ENCODE measurements at regions not wholly inside any gene's neighbourhood (a gene's known extent, or its start where the extent isn't known, plus 50 kb on each side); places are given as distances from the start of the nearest gene placed in this dataset.

DNA sequence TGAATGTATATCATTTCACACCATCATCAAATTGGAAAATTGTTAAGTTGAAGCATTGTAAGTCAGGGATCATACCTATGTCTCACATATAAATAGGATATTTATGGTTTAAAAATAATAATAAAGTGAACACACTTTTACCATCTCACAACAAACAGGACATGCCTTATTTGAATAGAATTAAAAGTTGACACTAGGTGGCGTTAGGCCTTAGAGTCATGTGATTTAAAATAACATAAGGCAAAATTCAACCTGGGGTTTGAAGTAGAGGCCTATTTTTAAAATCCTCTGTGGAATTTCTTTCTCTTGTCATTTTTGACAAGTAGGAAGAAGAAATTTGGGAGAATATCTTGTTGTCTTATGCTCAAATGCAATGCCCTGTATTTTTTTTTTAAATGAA, 184.7 kb upstream of the PCDH15 start:
- no peak for DNase-seq (ENCODE audit: low spot score)

DNA sequence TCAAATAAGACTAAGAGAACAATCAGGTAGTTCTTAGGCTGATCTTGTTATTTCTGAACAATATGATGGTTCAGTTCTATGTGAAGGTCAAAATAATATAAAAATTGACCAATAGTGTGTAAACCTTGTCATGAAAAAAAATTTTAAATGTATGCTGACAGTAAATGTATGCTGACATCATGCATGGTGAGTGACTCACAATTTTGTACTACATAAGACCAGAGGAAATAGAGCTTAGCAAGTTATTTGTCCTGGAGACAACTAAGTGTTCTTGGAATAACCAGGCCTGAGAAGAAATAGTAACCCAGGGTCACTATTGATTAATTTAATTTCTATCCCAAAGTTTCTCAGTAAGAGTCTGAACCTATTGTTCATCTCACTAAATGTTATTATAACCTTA, 182.2 kb upstream of the PCDH15 start:
- no peak for DNase-seq (ENCODE audit: low spot score)

DNA sequence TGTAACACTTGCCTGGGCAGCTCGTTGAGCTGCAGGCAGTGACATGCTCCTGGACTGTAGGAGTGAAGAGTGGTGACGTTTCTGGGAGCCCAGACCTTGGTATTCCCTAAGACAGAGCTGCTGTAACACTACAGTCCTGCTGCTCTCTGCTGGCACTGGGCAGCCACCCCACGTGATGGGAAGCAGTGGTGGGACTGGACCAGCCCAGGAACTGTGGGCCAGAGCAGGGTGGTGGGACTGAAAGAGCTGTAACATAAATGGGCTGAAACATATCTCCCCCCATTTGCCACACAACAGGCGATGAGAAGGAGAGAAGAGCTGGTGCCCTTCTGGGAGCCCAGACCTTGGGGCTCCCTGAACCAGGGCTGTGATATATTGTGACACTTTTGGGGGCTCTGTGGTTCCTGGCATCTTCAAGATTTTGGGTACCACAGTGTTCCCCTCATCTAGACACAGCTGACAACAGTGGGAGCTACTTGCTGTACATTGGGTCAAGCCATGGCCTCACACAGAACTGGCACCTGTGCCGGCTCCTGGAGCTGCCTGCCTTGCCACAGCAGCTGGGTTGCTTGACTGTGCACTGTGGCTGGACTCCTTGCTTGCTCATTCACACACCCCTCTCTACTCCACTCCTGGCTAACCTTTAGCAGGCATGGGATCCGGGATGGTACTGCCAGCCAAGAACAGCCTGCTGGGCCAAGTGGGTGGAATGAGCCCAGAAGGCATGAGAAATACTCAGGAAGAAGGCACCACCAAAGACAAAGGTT, 161.3 kb upstream of the PCDH15 start:
- no peak for DNase-seq (ENCODE audit: low spot score)

DNA sequence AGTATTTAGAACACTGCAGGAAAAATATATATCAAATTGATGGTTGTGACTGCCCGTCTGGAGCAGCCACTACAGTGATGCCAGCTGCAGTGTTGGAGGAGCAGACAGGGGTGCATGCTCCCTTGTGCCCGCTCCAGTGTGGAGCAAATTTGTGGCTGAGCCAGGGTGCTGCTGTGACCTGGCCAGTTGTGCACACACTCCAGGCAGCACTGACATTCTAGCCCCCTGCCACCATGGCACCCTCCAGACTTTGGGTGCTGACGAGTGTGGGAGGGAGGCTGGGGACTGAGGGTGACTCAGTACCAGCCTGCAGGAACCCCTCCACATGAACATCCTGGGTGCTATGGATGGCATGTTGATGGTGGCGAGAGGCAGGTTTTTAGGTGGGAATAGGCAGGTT, 160.0 kb upstream of the PCDH15 start:
- no peak for DNase-seq (ENCODE audit: low spot score)

DNA sequence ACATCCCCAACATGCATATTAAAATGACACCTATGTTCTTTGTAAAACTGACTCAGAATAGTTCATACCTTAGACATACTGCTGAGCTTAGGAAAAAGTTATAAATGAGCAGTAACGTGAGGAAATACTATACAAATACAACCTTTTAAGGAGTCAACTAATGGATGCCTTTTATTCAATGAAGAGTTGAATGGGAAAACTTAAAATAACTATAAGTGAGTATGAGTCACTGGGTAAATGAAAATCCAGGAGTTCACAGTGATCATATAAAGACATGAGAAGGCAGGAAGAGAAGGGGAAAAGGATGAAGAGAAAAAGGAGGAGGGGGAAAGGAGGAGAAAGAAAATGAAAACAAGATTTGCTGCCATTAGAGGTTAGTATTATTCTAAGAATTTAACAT, 157.8 kb upstream of the PCDH15 start:
- no peak for DNase-seq (ENCODE audit: low spot score)

DNA sequence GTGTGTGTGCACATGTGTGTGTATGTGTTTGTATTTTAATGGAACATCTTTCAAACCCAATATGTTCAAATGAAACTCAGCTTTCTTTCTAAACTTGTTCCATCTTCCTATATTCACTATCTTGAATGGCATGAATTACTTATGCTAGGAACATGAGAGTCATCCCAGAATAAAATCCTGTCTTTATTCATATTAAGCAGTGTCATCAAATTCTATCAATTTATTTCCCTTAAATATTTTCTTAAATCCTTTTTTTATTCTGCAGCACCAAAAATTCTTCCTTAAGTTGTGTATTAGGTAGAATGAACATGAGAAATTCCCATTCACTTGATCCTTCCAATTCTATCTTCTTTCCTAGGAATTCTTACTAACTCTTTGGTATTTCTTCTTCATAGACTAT, 146.6 kb upstream of the PCDH15 start:
- DNase-seq (ENCODE audit: low spot score), result no peak

DNA sequence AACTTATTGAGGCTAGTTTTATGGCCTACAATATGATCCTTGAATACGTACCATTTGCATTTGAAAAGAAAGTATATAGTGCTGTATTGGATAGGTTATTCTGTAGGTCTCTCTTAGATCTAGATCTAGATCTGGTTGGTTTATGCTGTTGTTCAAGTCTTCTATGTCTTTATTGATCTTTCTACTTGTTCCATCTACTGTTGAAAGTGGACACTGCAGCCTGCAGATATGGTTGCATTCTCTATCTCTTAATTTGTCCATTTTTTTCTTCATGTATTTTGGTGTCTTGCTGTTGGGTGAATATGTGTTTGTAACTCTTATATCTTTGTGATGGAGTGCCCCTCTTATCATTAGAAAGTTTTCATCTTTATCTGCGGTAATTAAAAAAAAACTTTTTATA, 139.4 kb upstream of the PCDH15 start:
- DNase-seq (ENCODE audit: low spot score), result no peak

DNA sequence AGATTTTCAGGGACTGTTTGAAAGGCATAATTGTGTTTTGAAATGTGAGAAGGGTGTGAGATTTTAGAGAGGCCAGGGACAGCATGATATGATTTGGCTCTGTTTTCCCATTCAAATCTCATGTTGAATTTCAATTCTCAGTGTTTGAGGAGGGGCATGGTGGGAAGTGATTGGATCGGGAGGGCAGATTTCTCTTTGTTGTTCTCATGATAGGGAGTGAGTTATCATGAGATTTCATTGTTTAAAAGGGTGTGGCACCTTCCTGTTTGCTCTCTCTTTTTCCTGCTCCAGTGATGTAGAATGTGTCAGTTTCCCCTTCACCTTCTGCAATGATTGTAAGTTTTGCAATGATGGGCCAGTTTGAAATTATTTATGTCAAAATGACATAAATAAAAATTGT, 113.0 kb upstream of the PCDH15 start:
- DNase-seq (ENCODE audit: low spot score), result no peak

DNA sequence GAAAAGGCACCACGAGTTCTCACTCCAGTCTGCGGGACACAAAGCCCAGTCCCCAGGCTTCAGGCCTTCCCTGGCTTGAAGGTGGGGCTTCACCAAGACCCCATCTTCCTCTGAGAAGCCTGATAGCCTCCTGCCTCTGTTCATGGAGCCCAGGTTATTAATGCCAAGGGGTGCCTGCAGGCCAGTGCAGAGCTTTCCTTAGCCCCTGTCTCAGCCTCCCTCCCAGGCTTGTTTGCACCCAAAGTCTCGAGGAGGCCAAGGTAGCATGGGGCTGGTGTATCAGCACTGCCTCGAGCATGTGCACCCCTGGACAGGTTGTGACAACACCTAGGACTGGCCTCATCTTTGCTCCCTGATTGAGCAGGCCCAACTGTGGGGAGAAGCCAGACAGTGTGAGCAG, 108.1 kb upstream of the PCDH15 start:
- no peak for DNase-seq (ENCODE audit: low spot score)

DNA sequence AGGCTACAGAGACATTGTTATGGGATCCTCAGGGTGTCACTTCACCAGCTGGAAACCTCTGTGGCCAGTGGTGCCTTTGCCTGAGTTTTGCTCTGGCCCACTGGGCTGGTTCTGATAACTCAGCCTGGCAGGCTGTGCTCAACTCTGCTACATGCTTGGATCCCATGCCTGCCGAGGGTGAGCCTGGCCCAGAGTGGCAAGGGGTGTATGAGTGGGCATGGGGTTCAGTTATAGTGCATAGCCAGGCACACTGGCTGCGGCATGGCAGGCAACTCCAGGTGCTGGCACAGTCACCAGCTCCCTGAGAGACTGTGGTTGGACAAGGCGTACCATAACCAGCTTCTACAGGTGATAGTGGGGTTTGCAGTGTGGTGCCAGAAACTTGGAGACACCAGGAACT, 107.0 kb upstream of the PCDH15 start:
- no peak for DNase-seq (ENCODE audit: low spot score)

DNA sequence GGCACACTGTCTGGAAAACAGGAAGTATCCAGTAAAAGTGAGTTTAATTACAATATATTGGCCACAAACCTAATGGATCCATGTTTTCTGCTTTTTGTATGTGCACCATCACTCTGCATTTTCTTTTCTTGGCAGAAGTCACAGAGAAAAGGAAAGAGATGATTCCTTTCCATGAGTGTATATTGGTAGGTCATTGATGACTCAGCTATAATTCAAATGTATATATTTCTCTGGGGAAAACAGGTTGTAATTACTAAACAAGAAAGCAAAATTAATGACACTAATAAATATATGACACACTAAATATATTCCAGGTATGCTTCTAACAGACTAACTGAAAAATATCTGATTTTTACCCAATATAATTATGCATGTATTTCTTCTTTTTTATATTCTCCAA, 105.9 kb upstream of the PCDH15 start:
- no peak for DNase-seq (ENCODE audit: low spot score)

DNA sequence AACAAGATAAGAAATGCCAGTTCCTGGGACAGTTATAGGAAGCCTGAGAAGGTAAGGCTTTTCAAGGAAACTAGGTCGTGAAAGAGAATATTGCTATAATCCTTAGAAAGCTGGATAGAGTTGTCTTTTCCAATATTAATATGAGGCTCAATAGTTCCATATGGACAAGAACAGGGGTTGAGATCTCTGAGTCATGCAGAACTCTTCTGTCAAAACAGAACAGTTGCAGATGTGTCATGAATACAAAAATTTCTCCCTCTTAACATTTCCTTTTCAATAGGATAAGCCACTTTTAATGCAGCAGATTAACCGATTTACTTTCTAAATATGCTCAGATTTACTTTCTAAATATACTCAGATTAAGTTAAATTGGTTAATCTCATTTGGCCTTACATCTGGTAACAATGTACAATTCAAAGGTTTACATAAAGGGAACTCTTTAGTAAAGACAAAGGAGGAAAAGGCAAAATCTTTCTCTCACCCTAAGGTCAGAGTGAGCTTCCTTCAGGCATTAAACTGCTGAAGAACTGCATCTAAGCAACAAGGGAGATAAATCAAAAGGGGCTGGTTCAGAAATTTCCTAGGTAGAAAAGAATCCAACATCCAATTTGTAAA, 104.7 kb upstream of the PCDH15 start:
- DNase-seq (ENCODE audit: low spot score), result no peak

DNA sequence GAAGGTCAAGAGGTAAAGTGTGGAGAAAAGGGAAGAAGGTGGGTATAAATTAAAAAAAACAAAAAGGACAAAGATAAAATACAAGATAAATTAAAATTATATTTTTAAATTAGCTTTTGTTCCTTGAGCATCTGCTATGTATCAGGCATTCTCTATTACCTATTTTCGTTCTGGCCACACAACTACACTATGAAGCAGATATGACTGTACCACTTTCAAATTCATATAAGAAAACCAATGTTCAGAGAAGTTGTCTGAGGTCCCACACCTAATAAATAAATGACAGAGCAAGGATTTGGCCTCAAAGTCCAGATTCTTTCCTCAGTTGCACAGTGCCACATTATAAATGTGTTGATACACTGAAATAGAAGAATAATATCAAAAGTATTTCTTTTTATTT, 103.8 kb upstream of the PCDH15 start:
- DNase-seq (ENCODE audit: low spot score), result no peak

DNA sequence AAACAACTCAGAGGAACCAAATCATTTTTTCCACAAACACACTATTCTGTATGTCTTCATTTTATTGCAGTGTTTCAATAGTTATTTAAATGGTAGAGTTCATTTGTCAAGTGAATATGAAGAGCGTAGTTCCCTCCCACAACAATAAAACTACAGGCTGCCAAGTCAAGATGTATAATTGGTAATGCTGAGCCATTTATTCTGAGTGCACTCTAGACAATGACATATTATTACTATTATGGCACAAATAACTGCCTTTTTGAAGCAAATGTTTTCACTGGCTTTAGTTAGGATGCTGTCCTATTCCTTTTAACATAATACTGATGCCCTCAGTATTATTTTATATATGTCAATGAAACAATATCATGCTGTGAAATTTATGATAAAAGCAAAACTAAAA, 102.7 kb upstream of the PCDH15 start:
- no peak for DNase-seq (ENCODE audit: low spot score)

DNA sequence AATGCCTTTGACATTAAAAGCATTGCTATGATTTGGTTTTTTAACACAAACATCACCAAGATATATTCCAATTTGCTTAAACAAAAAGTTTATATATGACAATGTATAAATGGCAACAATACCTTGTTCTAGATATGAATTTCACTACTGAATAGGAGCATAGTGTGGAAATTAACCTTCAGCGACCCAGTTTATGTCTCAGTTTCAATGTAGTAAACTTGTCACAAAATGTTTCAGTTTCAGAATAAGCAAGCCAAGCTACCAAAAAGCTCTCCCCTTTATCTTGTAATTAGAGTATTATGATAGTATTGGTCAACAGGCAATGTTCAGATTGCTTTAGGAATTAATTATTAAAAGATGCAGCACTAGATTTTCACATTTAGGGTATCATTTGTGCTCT, 99.6 kb upstream of the PCDH15 start:
- no peak for DNase-seq (ENCODE audit: low spot score)

DNA sequence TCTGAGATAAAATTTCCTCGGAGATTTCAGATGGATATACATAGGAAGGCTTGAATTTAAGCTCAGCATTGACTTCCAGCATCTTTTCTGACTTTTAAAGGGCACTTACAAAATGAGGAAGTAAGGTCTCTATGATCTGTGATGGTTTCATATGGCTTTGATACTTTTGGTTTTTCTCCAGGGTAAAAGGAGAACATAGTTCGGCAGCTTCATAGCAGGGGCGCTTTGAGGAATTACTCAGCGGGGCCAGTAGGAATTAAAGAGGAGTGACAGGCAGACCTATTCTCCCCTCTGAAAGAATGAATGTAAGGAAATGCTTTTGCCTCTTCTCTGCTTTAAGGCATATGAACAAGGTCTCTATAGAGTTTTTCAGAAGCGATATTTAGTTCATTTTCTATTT, 80.0 kb upstream of the PCDH15 start:
- no peak for DNase-seq (ENCODE audit: low spot score)

DNA sequence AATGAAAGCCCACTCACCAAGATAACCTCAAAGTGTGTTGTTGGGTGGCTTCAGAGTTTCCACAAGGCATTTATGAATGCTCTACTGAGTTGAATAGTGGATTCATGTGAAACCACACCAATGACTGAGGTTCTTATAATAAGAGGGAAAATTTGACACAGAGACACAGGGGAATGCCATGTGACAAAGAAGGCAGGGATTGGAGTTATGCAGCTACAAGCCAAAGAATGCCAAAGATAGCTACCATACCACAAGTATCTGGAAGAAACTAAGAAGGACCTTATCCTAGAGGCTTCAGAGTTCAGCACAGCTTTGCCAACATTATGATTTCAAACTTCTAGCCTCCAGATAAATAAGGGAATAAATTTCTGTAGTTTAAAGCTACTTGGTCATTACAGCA, 68.0 kb upstream of the PCDH15 start:
- no peak for DNase-seq (ENCODE audit: low spot score)

DNA sequence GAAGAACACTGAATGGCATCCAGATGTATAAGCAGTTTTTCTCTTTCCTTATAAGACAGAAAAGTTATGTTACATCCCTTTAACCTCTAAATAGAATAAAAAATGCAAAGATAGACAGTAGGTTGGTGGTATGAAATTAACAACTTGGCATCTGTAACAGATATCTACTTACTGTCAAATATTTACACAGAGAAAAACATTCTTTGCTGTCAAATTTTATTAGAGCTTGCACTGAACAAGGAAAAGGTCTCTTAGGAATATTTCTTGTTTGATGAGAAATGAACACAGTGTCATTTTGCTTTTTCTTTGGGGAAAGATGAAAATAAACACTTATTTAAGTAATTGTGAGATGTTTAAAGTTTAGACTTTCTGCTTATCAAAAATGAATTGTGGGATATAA, 65.6 kb upstream of the PCDH15 start:
- DNase-seq (ENCODE audit: low spot score), result no peak

DNA sequence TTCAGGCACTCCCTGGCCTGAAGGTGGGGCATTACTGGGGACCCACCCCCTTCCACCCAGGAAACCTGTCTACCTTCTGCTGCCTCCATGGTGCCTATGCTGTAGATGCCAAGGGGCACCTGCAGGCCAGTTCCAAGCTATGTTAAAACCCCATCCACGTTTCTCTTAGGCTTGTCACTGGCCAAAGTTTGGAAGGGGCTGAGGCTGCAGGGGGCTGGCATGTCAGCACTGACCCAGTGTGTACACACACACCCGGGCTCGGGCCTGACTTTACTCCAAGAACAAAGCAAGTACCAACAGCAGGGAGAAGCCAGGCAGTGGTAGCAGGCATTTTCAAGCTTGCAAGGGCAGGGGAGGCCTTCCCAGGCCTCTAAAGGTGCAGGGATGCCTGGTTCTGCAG, 53.8 kb upstream of the PCDH15 start:
- DNase-seq (ENCODE audit: low spot score), result no peak

DNA sequence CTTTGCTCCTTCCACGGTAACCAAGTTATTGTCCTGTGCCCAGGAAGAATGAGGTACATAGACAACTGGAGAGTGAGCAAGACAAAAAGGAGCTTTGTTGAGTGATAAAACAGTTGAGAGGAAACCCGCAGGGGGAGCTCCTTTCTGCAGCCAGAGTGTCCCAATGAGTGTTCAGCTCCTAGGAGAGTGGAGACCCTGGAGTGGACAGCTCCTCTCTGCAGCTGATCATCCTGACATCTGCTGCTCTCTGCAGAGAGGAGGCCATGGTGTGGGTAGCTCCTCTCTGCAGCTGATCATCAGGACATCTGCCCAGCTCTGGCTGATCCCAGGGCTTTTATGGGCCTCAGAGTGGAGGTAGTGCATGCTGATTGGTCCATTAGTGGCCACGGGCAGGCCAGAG, 53.4 kb upstream of the PCDH15 start:
- no peak for DNase-seq (ENCODE audit: low spot score)

DNA sequence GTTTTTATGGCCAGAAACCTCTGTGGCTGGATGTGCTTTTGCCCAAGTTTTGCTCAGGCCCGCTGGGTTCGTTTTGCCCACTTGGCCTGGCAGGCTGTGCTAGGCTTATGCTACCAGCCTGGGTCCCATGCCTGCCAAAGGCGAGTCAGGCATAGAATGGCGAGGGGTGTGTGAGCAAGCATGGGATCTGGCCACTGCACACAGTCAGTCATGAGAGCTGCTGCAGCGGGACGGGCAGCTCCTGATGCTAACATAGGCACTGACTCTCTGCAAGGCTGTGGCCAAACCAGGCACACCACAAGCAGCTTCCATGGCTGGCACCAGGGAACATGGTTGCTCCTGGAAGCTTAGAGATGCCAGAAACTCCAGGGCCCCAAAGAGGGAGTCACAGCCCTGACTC, 52.9 kb upstream of the PCDH15 start:
- no peak for DNase-seq (ENCODE audit: low spot score)

All from AG08395 (cell line).